OCI-LY3 (cell line): ENCODE measurements at regions not wholly inside any gene's neighbourhood (a gene's known extent, or its start where the extent isn't known, plus 50 kb on each side); places are given as distances from the start of the nearest gene placed in this dataset.
"Not testable (repeated sequence)": the region's sequence is repeated elsewhere in the genome, so short reads cannot be mapped to it uniquely, and the experiment has no call there.

ENCODE experiments used
- H2AFZ ChIP-seq: fragments of 200-600, 300-600 bp; shearing (Covaris generic); 2 replicates; pipeline ENCODE4 v1.6.0; 2014; ENCODE audit warnings: antibody characterized with exemption, low read depth, low read length
- H3K27ac ChIP-seq: fragments of 200-600, 300-600 bp; sonication (generic); 2 replicates; pipeline ENCODE4 v1.5.1; 2014; ENCODE audit warnings: mild to moderate bottlenecking, low read length, moderate library complexity, mixed read lengths
- H3K27me3 ChIP-seq: fragments of 200-600, 300-600 bp; sonication (generic); 2 replicates; pipeline ENCODE4 v1.6.1; 2014; ENCODE audit warnings: low read depth, low read length, mixed read lengths
- H3K36me3 ChIP-seq: fragments of 200-600, 300-600 bp; sonication (generic); replicated peaks from 2 replicates; pipeline ENCODE3; 2014; ENCODE audit warnings: low read depth, low read length, mixed read lengths
- H3K4me1 ChIP-seq: fragments of 300-600, 200-600 bp; sonication (generic); 2 replicates; pipeline ENCODE4 v1.6.1; 2014; ENCODE audit warnings: low read length, mixed read lengths
- H3K4me2 ChIP-seq: fragments of 200-600, 300-600 bp; sonication (generic); 2 replicates; pipeline ENCODE4 v1.6.1; 2014; ENCODE audit warnings: low read length, mixed read lengths
- H3K4me3 ChIP-seq: fragments of 300-600, 200-600 bp; sonication (generic); 2 replicates; pipeline ENCODE4 v1.5.1; 2014; ENCODE audit warnings: antibody characterized with exemption, mild to moderate bottlenecking, low read length, moderate library complexity
- H3K79me2 ChIP-seq: fragments of 300-600, 200-600 bp; shearing (Covaris generic); 2 replicates; pipeline ENCODE4 v1.6.1; 2014; ENCODE audit warnings: mild to moderate bottlenecking, low read length, mixed read lengths
- H3K9ac ChIP-seq: fragments of 300-600, 200-600 bp; shearing (Covaris generic); 2 replicates; pipeline ENCODE4 v1.6.0; 2014; ENCODE audit warnings: mild to moderate bottlenecking, low read length, moderate library complexity
- H3K9me3 ChIP-seq: fragments of 200-600, 300-600 bp; shearing (Covaris generic); 2 replicates; pipeline ENCODE4 v1.6.1; 2014; ENCODE audit warnings: low read length, mixed read lengths; ENCODE audit not compliant: insufficient read depth
- H4K20me1 ChIP-seq: fragments of 200-600, 300-600 bp; sonication (generic); 2 replicates; pipeline ENCODE4 v1.6.1; 2016; ENCODE audit warnings: low read length, mixed read lengths; ENCODE audit not compliant: insufficient read depth
- EZH2phosphoT487 ChIP-seq: fragments of 200-600 bp; shearing (Covaris generic); IDR thresholded peaks from 2 replicates; pipeline ENCODE4 v1.6.1; 2018; ENCODE audit warnings: antibody characterized with exemption, mixed run types, low read depth
- TF ChIP-seq, protein P1 (sequence below): fragments of 200-600, 300-600 bp; sonication (generic); IDR thresholded peaks from 2 replicates; pipeline ENCODE4 v1.5.1; 2014; ENCODE audit warnings: antibody characterized with exemption, low read length, low read depth

DNA sequence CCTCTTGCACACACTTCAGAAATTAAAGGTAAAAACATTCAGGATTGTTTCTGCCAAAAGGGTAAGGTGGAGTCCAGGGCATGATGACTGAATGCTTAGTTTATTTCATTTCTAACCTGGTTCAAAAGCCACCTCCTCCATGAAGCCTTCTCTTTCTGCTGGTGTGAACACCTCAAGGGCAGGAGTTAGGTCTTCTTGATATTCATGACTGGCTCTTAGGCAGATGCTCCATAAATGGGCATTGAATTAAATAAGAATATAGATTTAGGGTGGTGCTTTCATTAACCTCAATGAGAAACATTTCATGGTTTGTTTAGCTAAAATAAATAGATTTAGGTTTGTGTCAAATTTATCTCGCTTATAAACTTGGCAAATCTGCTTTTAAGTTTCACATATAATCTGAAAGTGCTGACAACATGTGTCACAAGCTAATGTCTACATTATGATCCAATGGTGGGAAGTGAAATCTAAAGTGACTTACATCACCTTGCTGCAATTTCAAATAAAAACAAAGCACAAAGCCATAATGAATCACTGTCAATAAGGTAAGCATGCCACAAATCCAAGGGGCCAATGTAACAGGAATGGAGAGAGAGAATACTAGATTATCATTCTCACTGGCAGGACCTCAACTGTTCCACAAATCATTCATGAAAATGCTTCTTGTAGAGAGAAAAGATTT is 72.7 kb upstream of the GRIP1 start:
- Histone ChIP-seq H3K4me3 (no peak overlapping the region), H2AFZ (no peak overlapping the region), H3K79me2 (no peaks in the 10 kb centered on the region), H3K4me2 (no peak overlapping the region), H3K36me3 (no peaks in the 10 kb centered on the region), H4K20me1 (no peaks in the 10 kb centered on the region), H3K27me3 (peaks cover 3% of the 10 kb centered on the region; the same call in 1 of the 2 replicates), H3K9me3 (no peaks in the 10 kb centered on the region), H3K9ac (no peak overlapping the region), H3K27ac (no peak overlapping the region), H3K4me1 (peaks cover 12% of the 10 kb centered on the region)
- TF ChIP-seq, protein P1, sequence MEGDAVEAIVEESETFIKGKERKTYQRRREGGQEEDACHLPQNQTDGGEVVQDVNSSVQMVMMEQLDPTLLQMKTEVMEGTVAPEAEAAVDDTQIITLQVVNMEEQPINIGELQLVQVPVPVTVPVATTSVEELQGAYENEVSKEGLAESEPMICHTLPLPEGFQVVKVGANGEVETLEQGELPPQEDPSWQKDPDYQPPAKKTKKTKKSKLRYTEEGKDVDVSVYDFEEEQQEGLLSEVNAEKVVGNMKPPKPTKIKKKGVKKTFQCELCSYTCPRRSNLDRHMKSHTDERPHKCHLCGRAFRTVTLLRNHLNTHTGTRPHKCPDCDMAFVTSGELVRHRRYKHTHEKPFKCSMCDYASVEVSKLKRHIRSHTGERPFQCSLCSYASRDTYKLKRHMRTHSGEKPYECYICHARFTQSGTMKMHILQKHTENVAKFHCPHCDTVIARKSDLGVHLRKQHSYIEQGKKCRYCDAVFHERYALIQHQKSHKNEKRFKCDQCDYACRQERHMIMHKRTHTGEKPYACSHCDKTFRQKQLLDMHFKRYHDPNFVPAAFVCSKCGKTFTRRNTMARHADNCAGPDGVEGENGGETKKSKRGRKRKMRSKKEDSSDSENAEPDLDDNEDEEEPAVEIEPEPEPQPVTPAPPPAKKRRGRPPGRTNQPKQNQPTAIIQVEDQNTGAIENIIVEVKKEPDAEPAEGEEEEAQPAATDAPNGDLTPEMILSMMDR: no peak

DNA sequence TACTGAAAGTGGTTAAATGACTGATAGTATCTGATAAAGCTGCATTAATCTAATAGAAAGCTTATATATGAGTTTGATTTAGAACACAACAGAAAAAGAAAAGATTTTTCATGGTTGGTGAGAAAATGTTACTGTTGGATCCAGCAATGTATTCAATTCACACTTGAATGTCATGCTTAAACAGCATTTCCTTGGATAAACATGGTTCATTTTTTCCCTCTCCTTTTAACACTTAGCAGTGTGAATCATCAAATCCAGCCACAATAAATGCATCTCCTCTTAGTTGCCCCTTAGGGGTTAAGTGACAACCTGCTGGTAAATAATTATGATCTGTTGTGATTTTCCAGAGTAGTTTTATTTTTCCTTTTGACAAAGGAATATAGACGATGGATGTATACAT is 74.9 kb upstream of the GRIP1 start:
- H3K9me3 ChIP-seq: no peaks in the 10 kb centered on the region

DNA sequence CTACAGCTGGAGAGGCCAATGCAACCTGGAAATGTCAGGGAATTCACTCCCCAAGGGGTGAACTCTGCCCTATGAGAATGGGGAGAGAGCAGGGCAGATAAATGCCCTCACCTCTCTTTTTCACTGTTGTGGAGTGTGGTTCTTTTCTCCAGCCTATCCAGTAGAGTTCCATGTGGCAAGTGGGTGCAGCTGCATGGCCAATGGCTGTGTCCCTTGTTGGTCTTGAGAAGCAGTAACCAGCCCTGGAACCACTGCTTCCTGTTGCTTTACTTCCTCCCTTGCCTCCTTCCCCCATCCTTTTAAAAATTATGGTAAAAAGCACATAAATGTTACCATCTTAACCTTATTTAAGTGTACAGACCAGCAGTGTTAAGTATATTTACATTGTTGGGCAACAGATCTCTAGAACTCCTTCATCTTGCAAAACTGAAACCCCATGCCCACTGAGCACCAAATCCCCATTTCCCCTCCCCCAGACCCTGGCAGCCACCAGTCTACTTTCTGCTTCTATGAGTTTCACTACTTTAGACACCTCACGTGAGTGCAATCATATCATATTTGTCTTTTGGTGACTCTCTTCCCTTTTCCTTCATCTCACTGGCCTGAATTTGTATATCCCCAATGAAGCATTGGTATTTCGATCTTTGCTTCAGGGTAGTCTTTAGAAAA is 77.0 kb upstream of the GRIP1 start:
- Histone ChIP-seq H3K79me2 (no peaks in the 10 kb centered on the region), H3K27me3 (no peaks in the 10 kb centered on the region), H3K9me3 (no peaks in the 10 kb centered on the region), H3K4me2 (peak overlapping the region; percentile 24), H4K20me1 (no peaks in the 10 kb centered on the region), H2AFZ (peak overlapping the region; percentile 17; the same call in 1 of the 2 replicates), H3K4me1 (peaks cover 14% of the 10 kb centered on the region), H3K9ac (no peak overlapping the region), H3K4me3 (0 out of 2 replicates have a peak overlapping the region, but pooled peaks have one; percentile 12), H3K27ac (no peak overlapping the region), H3K36me3 (no peaks in the 10 kb centered on the region)
- TF ChIP-seq, protein P1: no peak
- no peak for TF ChIP-seq EZH2phosphoT487

More for the DNA sequence above, 74.9 kb upstream of the GRIP1 start:
- no peaks in the 10 kb centered on the region for H3K27me3 ChIP-seq
- H2AFZ ChIP-seq: no peak overlapping the region
- H3K4me1 ChIP-seq: peaks cover 14% of the 10 kb centered on the region
- H3K36me3 ChIP-seq: no peaks in the 10 kb centered on the region
- TF ChIP-seq EZH2phosphoT487: no peak
- TF ChIP-seq, protein P1: no peak
- no peak overlapping the region for H3K9ac ChIP-seq
- no peak overlapping the region for H3K4me2 ChIP-seq
- no peaks in the 10 kb centered on the region for H4K20me1 ChIP-seq
- no peaks in the 10 kb centered on the region for H3K79me2 ChIP-seq
- H3K4me3 ChIP-seq: no peak overlapping the region
- H3K27ac ChIP-seq: no peak overlapping the region

DNA sequence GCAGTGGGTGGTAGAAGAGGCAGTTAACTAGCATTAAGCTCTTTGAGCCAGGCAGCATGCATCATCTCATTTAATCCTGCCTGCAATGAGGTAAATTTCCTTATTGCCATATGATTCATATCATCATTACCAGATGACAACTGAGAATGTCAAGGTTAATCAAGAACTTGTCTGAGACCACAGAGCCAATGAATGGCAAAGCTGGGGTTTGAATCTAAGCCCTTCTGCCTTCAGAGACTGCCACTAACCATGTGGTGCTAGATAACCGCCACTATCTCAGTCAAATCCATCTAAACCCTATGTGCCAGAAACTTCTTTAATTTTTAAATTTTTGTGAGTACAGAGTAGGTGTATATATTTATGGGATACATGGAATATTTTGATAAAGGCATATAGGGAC is 77.8 kb upstream of the GRIP1 start:
- no peak overlapping the region for H2AFZ ChIP-seq
- H3K4me1 ChIP-seq: peaks cover 14% of the 10 kb centered on the region
- no peak overlapping the region for H3K4me3 ChIP-seq
- H3K79me2 ChIP-seq: no peaks in the 10 kb centered on the region
- H3K27ac ChIP-seq: no peak overlapping the region
- no peaks in the 10 kb centered on the region for H4K20me1 ChIP-seq
- no peaks in the 10 kb centered on the region for H3K36me3 ChIP-seq
- no peak overlapping the region for H3K9ac ChIP-seq
- TF ChIP-seq, protein P1: no peak
- no peak for TF ChIP-seq EZH2phosphoT487
- peak overlapping the region; percentile 24 for H3K4me2 ChIP-seq
- no peaks in the 10 kb centered on the region for H3K9me3 ChIP-seq
- no peaks in the 10 kb centered on the region for H3K27me3 ChIP-seq

DNA sequence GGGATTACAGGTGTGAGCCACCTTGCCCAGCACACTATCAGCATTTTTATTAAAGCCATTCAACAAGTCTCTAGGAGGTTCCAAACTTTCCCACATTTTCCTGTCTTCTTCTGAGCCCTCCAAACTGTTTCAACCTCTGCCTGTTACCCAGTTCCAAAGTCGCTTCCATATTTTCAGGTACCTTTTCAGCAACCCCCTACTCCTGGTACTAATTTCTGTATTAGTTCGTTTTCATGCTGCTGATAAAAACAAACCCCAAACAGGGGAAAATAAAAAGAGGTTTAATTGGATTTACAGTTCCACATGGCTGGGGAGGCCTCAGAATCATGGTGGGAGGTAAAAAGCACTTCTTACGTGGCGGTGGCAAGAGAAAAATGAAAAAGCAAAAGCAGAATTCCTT is 81.2 kb upstream of the GRIP1 start:
- H3K27ac ChIP-seq, H2AFZ ChIP-seq, H3K4me3 ChIP-seq, H3K9me3 ChIP-seq, H3K36me3 ChIP-seq, H3K27me3 ChIP-seq, H3K9ac ChIP-seq, H3K4me2 ChIP-seq, H3K79me2 ChIP-seq, H4K20me1 ChIP-seq: not testable (repeated sequence)
- H3K4me1 ChIP-seq: peaks cover 14% of the 10 kb centered on the region
